ENCODE measurements at regions not wholly inside any gene's neighbourhood (a gene's known extent, or its start where the extent isn't known, plus 50 kb on each side); places are given as distances from the start of the nearest gene placed in this dataset.
"Not testable (repeated sequence)": the region's sequence is repeated elsewhere in the genome, so short reads cannot be mapped to it uniquely, and the experiment has no call there.

DNA sequence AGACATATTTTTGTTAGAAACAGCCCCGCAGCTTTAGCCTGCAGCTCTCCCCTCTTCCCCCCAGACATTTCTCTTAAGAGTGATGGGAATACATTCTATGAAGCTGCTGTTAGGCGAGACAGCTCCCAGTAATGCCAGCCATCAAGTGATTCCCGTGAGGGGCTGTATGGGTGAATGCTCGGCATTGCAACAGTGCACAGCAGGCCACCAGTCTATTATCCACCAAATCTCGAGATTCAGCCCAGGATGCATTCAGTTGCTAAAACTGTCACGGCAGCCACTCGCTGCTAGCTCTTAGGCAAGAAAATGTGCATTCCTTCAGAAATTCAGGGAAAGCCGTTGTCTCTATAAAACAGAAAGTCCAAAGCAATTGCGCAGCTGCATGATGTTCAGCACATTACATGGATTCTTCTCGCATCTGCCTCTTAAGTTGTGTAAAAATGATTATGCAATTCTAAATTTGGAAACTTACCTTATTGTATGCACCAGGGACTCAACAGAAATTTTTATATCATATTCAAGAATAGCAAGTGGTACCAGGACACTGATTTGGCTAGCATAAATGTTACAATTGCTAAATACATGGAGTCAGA is 211.3 kb upstream of the ARL4C start:
- Mint-ChIP-seq H3K9me3 (no peaks in the 10 kb centered on the region), H3K27ac (no peak overlapping the region), H3K36me3 (no peaks in the 10 kb centered on the region)
- DNase-seq (ENCODE audit: low spot score in 2 of 2) (no peak), ATAC-seq (no peak)

DNA sequence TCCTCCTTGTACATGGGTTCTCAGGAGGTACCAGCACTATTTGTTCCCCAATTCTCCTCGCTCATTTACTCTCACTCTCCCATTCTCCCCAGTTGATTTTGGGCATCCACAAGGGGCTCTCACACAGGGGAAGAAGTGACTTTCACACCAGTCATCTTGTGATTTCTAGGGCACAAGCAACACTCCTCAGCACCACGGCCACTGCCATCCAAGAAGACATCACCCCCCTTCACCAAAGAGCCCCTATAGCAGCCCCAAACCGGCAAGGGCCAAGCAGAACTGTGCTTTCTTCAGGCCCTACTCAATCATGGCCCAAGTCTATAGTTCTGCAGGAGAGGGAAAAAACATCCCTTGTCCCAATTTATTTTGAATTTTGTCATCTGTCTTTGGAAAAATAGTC is 209.2 kb upstream of the ARL4C start:
- ATAC-seq (no peak), DNase-seq (ENCODE audit: low spot score in 2 of 2) (no peak)
- Mint-ChIP-seq H3K9me3 (no peaks in the 10 kb centered on the region), H3K27ac (no peak overlapping the region), H3K36me3 (no peaks in the 10 kb centered on the region)

DNA sequence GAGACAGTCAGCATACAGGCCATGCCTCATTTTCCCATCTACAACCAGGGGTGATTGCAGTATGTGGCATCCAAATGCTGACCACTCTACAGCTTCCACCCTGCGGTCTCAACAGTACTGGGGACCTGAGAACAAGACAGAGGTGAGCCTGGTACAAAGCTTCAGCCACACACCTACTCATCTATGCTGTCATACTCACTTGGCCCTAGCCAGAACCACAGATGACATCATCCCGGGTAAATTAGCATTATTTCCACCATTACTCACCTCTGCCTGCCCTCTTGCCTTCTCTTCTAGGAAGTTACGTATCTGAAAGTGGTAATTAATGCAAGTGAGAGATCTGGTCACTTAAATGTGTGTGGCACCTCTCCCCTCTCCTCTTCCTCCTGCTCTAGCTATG is 208.2 kb upstream of the ARL4C start:
- ATAC-seq (peak; percentile 68 to 90), DNase-seq (ENCODE audit: low spot score in 2 of 2) (no peak)
- no peaks in the 10 kb centered on the region for H3K36me3 Mint-ChIP-seq
- H3K27ac Mint-ChIP-seq: no peak overlapping the region
- H3K9me3 Mint-ChIP-seq: no peaks in the 10 kb centered on the region

DNA sequence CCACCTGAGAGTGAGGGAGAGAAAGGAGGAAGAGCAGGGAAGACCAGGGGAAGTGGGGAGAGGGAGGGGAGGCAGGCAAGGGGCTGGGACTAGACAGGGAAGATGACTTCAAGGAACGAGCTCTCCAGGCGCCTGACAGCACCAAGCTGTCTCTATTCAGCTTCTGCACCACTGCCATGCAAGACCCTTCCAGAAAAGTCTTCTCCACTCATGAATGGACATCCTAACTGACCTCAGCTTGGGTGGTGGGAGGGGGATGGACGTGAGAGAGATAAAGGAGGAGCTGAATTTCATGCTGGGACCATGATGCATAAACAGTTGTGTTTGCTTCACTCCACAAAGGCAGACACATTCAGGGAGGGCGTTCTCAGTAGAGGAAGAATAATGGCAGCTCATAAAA is 206.4 kb upstream of the ARL4C start:
- no peak overlapping the region for H3K27ac Mint-ChIP-seq
- ATAC-seq: no peak
- no peaks in the 10 kb centered on the region for H3K36me3 Mint-ChIP-seq

DNA sequence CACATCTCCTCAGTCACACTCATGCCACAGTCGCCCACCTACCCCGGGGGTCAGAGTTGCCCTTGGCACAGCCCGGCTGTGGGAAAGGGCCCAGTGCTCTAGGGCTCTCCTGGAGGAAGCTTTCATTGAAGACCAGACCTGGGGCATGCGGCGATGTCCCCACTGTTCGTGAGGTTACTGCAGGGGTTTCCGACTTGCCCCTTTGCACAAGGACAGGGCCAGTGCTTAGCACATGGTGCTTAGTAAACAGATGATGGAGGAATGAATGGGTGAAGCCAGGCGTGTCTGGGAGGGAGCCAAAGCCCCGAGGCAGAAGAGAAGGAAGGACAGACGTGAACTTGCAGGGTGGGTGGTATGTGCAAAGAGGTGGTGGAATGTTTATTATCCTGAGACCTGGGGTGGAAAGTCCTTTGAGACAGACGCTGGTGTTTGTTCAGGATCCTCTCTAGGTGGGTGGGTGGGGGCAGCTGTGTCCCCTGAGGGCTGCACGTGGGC is 205.9 kb upstream of the ARL4C start:
- H3K36me3 Mint-ChIP-seq: peaks cover 2 to 3% of the 10 kb centered on the region in 2 donors
- DNase-seq (ENCODE audit: low spot score in 2 of 2) (no peak), ATAC-seq (no peak)
- H3K27ac Mint-ChIP-seq: no peak overlapping the region
- peaks cover 3% of the 10 kb centered on the region in 2 donors for H3K9me3 Mint-ChIP-seq

More for the DNA sequence above, 206.4 kb upstream of the ARL4C start:
- no peaks in the 10 kb centered on the region for H3K9me3 Mint-ChIP-seq
- DNase-seq (ENCODE audit: low spot score in 2 of 2): no peak

DNA sequence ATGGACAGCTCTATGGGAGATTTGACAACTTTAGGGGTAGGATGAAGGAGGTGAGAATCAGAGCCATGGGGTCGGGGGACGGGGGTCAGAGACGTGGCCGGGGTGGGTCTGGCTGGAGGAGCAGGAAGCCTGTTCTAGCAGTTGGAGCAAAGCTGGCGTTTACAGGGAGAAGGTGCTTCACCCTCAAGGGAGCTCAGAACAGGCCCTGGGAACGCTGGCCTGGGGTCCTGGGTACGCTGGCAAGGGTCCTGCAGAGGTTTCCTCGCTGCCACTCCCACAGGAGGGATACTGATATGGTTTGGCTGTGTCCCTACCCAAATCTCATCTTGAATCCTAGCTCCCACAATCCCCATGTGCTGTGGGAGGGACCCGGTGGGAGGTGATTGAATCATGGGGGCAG is 205.0 kb upstream of the ARL4C start:
- no peak for DNase-seq (ENCODE audit: low spot score in 2 of 2)
- no peak for ATAC-seq
- Mint-ChIP-seq H3K27ac (no peak overlapping the region), H3K36me3 (peaks cover 7 to 10% of the 10 kb centered on the region in 2 donors), H3K9me3 (peaks cover 6 to 7% of the 10 kb centered on the region in 2 donors)

DNA sequence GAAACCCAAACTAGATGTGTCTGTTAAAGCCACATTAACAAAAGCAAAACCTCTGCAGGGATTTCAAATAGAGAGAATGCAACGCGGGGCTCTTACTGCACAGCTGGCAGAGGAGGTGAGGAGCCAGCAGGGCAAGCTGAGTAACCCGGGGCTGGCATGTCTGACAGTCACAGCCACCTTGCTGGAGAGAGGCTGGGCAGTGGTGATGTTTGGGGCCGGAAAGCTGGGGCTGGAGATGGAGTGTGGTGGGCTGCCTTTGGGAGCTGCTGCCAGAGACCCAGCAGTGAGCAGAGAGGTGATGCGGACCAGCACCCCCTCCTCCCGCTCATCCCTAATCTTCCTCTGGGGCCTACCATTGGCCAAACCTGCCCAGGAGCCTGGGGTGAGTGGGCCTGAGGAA is 204.5 kb upstream of the ARL4C start:
- no peak for DNase-seq (ENCODE audit: low spot score in 2 of 2)
- H3K9me3 Mint-ChIP-seq: peaks cover 9 to 10% of the 10 kb centered on the region in 2 donors
- no peak for ATAC-seq
- peaks cover 7 to 14% of the 10 kb centered on the region in 2 donors for H3K36me3 Mint-ChIP-seq
- no peak overlapping the region for H3K27ac Mint-ChIP-seq

DNA sequence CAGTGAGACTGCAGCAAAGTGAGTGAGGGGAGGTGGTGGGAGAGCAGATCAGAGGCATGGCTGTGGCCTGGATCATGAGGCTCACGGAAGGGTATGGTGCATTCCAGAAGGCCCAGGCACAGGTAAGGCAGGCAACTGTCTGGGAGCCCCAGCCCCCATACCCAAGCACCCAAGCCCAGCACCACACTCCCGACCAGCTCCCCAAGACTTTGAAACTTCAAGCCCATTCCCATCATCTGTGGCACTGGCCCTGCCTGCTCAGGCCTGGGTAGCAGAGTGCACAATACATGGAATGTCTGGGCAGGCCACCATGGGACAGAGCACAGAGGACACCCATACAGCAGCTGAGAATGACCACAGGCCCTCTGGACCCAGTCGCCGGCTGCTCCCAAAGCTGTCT is 202.6 kb upstream of the ARL4C start:
- Mint-ChIP-seq H3K36me3 (peaks cover 7 to 20% of the 10 kb centered on the region in 2 donors), H3K9me3 (peaks cover 14 to 19% of the 10 kb centered on the region in 2 donors), H3K27ac (no peak overlapping the region)
- no peak for ATAC-seq
- no peak for DNase-seq (ENCODE audit: low spot score in 2 of 2)

DNA sequence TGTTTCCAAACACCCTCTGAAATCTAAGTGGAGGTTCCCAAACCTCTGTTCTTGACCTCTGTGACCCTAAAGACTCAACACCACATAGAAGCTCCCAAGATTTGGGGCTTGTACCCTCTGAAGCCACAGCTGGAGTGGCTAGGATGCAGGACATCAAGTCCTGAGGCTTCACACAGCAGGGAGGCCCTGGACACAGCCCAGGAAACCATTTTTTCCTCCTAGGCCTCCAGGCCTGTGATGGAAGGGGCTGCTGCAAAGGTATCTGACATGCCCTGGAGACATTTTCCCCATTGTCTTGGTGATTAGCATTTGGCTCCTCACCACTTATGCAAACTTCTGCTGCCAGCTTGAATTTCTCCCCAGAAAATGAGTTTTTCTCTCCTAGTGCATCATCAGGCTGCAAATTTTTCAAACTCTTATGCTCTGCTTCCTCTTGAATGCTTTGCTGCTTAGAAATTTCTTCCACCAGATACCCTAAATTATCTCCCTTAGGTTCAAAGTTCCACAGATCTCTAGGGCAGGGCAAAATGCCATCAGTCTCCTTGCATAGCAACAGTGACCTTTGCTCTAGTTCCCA is 200.5 kb upstream of the ARL4C start:
- not testable (repeated sequence) for ATAC-seq; DNase-seq (ENCODE audit: low spot score in 2 of 2); H3K27ac Mint-ChIP-seq
- H3K36me3 Mint-ChIP-seq: peaks cover 7 to 20% of the 10 kb centered on the region in 2 donors
- H3K9me3 Mint-ChIP-seq: peaks cover 14 to 23% of the 10 kb centered on the region in 2 donors

DNA sequence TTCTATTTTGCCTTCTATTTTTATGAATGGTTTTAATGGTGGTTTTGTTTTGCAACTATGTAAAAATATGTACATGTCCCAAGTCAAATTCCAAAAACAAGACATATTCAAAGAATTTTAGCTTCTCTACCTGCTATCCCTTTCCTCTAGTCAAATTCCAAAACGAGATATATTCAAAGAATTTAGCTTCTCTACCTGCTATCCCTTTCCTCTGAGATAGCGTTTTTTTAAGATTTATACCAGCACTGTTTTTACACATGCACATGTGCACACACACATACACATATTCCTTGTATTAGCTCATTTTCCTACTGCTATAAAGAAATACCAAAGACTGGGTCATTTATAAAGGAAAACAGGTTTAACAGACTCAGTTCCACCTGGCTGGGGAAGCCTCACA is 199.1 kb upstream of the ARL4C start:
- peaks cover 14 to 23% of the 10 kb centered on the region in 2 donors for H3K9me3 Mint-ChIP-seq
- peaks cover 7 to 20% of the 10 kb centered on the region in 2 donors for H3K36me3 Mint-ChIP-seq
- ATAC-seq (no peak), DNase-seq (ENCODE audit: low spot score in 2 of 2) (no peak)
- H3K27ac Mint-ChIP-seq: no peak overlapping the region

DNA sequence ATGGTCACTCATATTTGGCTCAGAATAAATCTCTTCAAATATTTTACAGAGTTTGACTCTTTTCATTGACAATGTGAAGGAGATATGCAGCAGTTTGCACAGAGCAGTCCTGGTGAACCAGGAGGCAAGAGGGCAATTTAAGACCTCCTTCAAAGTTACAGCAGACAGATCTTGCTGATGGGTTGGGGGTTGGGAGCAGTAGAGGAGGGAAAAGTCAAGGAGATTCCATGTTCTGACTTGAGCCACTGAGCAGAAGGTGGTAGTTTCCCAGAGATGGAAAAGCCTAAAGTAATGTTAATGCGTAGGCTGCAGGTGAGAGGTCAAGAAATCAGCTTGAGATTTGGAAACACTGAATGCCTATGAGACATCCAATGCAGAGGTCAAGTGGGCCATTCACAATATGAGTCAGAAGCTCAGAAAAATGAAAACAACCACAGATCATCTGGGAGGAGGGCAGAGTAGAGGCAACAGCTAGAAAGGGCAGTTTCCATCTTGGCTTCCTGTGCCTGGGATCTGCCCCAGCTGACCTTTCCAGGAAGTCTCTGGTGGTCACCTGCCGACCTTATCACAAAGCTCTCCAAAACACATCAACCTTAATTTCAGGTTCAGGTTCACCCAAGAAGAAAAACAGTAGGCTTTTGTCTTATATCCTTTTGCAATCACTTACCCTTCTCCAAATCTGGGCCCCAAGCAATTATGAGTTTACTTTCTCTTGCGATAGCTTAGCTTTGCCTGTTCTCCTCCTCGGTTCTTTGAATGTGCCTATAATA is 197.5 kb upstream of the ARL4C start:
- H3K36me3 Mint-ChIP-seq: peaks cover 7 to 20% of the 10 kb centered on the region in 2 donors
- no peak overlapping the region for H3K27ac Mint-ChIP-seq
- no peak for DNase-seq (ENCODE audit: low spot score in 2 of 2)
- ATAC-seq: peak in 1 of 2 donors; percentile 70
- peaks cover 14 to 23% of the 10 kb centered on the region in 2 donors for H3K9me3 Mint-ChIP-seq

DNA sequence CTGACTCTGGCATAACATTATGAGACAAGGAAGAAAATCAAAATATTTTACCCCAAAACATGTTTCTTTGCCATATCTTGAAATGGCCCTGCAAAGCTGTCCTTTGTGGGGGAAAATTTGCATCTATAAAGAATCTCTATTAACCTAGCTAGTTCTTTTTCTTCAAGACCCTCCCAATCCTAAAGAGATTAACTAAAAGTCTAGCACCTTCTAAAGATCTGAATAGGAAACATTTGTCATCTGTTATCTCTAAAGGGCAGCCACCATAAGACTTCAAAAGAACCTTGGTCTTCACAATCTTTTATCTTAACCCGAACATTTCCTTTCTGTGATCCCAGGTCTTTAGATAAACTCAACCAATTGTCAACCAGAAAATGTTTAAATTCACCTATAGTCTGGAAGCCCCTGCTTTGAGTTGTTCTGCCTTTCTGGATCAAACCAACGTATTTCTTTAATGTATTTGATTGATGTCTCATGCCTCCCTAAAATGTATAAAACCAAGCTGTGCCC is 196.9 kb upstream of the ARL4C start:
- not testable (repeated sequence) for ATAC-seq; DNase-seq (ENCODE audit: low spot score in 2 of 2); H3K27ac Mint-ChIP-seq
- Mint-ChIP-seq H3K36me3 (peaks cover 7 to 20% of the 10 kb centered on the region in 2 donors), H3K9me3 (peaks cover 14 to 23% of the 10 kb centered on the region in 2 donors)

DNA sequence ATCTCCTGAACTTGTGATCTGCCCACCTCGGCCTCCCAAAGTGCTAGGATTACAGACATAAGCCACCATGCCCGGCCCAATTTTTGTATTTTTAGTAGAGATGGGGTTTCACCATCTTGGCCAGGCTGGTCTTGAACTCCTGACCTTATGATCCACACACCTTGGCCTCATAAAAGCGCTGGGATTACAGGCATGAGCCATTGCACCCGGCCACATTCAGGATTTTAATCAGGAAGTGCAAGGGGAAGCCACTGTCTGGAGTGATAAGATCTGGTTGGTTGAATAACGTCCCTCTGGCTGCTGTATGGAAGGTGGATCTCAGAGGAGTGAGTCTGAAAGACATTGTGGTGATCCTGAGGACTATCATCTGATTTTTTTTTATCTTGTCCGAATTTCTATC is 196.3 kb upstream of the ARL4C start:
- peaks cover 14 to 23% of the 10 kb centered on the region in 2 donors for H3K9me3 Mint-ChIP-seq
- not testable (repeated sequence) for DNase-seq (ENCODE audit: low spot score in 2 of 2); ATAC-seq; H3K27ac Mint-ChIP-seq
- peaks cover 7 to 20% of the 10 kb centered on the region in 2 donors for H3K36me3 Mint-ChIP-seq

DNA sequence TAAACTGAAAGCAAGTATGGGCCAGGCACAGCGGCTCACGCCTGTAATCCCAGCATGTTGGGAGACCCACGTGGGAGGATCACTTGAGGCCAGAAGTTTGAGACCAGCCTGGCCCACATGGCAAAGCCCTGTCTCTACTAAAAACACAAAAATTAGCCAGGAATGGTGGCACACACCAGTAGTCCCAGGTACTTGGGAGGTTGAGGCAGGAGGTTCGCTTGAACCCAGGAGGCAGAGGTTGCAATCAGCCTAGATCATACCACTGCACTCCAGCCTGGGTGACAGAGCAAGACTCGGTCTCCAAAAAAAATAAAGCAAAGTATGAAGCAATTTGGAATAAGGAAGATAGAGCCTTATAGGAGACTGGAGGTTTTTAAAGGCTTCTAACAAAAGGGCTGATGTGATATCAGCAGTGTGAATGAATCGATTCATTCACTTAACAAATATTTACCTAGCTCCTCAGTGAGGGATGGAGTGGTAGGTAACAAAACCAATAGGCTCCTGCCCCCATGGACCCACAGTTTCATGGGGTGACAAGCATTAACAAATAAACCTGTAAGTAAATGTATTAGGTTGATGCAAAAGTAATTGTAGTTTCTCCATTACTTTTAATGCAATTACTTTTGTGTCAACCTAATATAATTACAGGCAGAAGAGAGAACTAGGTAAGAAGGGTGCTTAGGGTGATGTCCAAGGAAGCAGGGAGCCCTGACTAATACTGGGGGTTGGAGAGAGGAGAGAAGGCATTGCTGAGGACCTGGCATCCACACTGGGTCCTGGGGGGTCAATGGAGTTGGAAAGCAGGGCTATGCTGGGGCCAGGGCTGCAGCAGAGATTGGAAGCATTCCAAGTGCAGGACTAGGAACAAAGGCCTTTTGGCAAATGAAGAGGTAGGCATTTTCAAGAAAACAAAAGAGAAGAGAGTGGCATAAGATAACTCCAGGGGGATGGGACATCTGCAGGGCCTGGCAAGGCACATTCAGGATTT is 195.4 kb upstream of the ARL4C start:
- no peak for ATAC-seq
- Mint-ChIP-seq H3K36me3 (peaks cover 0 to 13% of the 10 kb centered on the region in 2 donors), H3K27ac (no peak overlapping the region), H3K9me3 (peaks cover 8 to 16% of the 10 kb centered on the region in 2 donors)
- no peak for DNase-seq (ENCODE audit: low spot score in 2 of 2)

DNA sequence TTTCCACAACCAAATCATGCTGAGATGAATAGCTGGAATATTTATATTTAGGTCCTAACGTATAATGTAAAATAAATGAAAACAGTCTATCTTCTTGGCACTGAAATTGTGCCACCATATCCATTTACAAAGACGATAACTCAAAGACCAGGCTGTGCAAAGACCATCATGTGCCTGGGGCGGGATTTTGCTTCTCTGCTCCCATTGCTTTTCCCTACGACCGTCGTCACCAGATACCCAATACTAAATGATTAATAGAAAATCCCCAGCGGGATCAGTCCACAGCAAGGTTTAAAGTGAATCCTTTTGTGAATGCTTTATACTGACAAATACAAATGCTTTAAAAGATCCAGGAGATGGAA is 194.3 kb upstream of the ARL4C start:
- ATAC-seq: no peak

DNA sequence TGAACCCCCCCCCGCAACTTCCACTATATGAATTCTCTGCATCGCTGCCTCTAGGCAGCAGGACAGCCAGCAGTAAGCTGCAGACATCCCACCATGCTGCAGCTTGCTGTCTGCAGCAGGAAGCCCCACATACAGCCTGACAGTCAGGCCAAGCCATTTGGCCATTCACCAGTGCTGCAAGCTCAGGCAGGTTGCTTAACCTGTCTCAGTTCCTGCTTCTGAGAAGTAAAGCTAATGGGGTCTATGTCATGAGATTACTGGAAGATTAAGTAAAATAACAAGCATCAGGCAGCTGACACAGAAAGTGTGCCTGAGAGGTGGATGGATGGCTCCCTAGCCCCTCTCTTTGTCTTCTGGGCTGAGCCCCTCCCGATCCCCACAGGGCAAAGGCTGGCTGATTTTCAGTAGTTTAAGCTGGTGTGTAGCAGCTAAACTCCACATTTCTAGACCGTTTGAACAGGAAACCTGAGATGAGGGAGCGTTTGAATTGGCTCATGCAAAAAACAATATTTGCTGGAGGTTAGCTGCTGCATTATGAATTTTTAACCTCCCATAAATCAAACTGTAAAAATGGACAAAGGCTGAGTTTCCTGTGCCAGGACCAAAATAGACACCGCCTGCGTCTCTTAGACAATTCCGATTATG is 193.8 kb upstream of the ARL4C start:
- DNase-seq (ENCODE audit: low spot score in 2 of 2) (no peak), ATAC-seq (no peak)
- H3K9me3 Mint-ChIP-seq: peaks cover 0 to 7% of the 10 kb centered on the region in 2 donors
- no peaks in the 10 kb centered on the region for H3K36me3 Mint-ChIP-seq
- H3K27ac Mint-ChIP-seq: no peak overlapping the region

More for the DNA sequence above, 194.3 kb upstream of the ARL4C start:
- Mint-ChIP-seq H3K36me3 (peaks cover 0 to 4% of the 10 kb centered on the region in 2 donors), H3K27ac (no peak overlapping the region), H3K9me3 (peaks cover 3 to 11% of the 10 kb centered on the region in 2 donors)
- DNase-seq (ENCODE audit: low spot score in 2 of 2): no peak

Data from activated naive CD4-positive, alpha-beta T cell treated with anti-CD3 and anti-CD28 coated beads, Interleukin-2, amount 50 U/mL, for 72 hours (primary cell).